Retinal pigment epithelial cell (primary cell): ENCODE measurements at regions not wholly inside any gene's neighbourhood (a gene's known extent, or its start where the extent isn't known, plus 50 kb on each side); places are given as distances from the start of the nearest gene placed in this dataset.

ENCODE experiments used
- DNase-seq: peaks from one replicate; pipeline ENCODE4 v3.0.0-alpha.2; 2010; ENCODE audit warnings: low read depth
- H3K4me3 ChIP-seq: 2 replicates; pipeline ENCODE4 v1.5.1; 2011; ENCODE audit warnings: mild to moderate bottlenecking, low read length, control low read depth, moderate library complexity
- TF ChIP-seq, protein P1 (sequence below): conservative IDR thresholded peaks from 2 replicates; pipeline ENCODE4 v1.5.1; 2011; ENCODE audit warnings: low read depth, low read length, control low read depth, inconsistent platforms

DNA sequence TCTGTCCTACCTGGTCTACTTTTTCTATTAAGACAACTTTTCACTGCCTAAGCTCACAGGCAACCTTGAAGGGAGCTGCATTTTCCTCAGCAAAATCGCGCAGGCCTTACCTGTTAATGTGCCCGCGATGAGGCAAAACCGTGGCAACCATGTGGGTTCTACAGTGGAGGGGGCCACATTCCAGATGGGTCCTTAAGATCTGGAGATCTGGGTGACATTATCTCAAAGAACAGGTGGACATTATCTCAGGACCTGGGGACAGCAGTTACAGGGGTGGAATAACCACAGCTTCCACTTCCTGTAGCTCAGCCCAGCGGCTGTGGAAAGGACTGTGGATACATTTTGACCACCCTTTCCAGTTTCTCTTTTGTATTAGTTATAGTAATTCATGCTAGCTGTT is 112.8 kb upstream of the PTCH1 start:
- no peak for DNase-seq
- no peak overlapping the region for H3K4me3 ChIP-seq
- TF ChIP-seq, protein P1, sequence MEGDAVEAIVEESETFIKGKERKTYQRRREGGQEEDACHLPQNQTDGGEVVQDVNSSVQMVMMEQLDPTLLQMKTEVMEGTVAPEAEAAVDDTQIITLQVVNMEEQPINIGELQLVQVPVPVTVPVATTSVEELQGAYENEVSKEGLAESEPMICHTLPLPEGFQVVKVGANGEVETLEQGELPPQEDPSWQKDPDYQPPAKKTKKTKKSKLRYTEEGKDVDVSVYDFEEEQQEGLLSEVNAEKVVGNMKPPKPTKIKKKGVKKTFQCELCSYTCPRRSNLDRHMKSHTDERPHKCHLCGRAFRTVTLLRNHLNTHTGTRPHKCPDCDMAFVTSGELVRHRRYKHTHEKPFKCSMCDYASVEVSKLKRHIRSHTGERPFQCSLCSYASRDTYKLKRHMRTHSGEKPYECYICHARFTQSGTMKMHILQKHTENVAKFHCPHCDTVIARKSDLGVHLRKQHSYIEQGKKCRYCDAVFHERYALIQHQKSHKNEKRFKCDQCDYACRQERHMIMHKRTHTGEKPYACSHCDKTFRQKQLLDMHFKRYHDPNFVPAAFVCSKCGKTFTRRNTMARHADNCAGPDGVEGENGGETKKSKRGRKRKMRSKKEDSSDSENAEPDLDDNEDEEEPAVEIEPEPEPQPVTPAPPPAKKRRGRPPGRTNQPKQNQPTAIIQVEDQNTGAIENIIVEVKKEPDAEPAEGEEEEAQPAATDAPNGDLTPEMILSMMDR: no peak

DNA sequence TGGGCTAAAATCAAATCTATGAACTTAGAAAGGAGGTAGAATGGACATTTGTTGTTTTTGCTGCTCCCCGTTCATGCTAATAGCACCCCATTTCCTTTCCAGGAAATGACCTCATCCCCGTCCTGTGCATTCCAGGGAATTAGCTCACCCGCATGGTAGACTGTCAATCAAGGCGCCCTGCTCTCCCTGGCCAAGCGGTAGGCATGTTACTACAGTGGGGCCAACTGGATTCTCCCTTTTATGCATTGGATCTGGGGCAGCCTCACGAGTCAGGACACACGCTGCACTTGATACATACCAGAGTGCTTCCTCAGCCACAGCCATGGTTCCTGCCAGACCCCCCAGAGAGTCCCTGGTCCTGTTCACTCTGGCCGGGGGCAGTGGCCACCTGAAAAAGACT is 111.0 kb upstream of the PTCH1 start:
- no peak overlapping the region for H3K4me3 ChIP-seq
- DNase-seq: no peak
- TF ChIP-seq, protein P1: no peak

DNA sequence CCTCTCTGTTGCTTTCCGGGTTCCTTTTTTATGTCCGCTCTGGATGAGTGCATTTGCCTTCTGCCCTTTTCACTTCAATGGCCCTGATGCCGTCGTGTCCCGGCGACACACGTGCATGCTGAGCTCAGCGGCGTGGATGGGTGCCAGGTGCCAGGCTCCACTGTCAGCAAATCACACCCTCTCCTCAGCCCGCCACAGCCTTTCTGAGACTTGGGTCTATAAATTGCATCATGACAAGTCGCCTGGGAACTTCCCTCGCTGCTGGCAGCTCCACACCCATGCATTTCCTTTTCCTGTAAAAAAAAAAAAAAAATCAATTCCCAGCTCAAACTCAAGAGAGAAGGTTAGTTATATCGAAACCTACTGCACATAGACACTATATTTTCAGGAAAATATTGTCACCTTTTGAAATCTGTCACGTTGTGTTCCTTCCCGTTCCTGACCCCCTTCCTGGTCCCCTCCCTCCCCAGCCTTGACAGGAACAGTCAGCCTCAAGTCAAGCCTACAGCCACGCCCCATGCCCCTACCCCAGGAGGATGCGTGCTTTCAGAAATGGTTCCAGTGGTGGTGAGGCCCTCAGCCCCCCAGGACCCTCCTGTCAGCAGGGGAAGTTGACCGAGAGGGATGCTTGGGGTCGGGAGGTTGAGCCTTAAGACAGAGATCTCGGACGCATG is 110.3 kb upstream of the PTCH1 start:
- no peak for DNase-seq
- TF ChIP-seq, protein P1: no peak
- H3K4me3 ChIP-seq: no peak overlapping the region

DNA sequence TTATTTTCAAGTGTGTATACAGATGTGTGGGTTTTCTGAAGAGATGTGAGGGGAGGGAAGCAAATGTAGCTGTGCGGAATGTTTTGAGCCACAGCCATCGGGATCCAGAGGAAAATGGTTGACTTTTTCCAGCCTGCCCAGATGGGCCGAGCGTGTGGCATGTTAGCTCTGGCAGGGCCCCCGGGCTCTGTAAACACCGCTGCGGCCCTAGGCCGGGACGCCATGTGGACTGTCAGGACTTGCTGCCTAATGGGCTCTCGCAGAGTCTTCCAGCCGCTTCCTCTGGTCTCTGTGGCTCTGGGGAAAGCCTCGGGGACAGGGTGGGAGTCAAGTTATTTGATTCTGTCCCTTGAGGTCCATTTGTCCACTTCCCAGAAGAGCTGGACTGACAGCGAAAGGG is 109.6 kb upstream of the PTCH1 start:
- DNase-seq: no peak
- no peak overlapping the region for H3K4me3 ChIP-seq
- TF ChIP-seq, protein P1: no peak

DNA sequence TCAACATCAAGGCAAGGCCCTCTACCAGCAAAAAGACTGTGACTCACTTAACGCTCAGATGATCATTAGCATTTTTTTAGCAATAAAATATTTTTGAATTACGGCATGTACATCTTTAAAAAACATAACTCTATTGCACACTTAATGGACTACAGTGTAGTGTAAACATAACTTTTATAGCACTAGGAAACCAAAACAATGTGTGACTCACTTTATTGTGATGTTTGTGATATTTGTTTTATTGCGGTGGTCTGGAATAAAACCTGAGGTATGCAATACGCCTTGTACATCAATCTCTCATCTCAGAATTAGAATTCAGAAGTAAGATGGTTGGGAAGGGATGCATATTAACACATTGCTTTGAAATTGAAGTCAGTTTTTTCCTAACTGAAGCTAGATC is 106.9 kb upstream of the PTCH1 start:
- no peak overlapping the region for H3K4me3 ChIP-seq
- no peak for DNase-seq
- TF ChIP-seq, protein P1: no peak

DNA sequence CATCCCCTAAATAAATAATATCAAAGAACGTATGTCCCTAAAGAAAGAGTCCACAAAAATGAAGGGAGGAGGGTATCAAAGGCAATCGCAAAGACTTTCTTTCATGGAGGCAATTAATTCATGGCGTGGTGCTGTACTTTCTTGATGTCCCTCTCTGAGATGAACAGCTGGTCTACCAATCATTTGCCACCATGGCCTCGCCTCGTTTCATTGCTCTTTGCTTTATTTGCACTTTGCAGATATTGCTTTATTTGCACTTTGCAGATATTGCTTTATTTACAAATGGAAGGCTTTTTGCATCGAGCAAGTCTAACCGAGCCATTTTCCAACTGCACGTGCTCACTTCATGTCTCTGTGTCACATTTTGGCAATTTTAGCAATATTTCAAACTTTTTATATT is 104.0 kb upstream of the PTCH1 start:
- TF ChIP-seq, protein P1: no peak
- no peak for DNase-seq
- no peak overlapping the region for H3K4me3 ChIP-seq

DNA sequence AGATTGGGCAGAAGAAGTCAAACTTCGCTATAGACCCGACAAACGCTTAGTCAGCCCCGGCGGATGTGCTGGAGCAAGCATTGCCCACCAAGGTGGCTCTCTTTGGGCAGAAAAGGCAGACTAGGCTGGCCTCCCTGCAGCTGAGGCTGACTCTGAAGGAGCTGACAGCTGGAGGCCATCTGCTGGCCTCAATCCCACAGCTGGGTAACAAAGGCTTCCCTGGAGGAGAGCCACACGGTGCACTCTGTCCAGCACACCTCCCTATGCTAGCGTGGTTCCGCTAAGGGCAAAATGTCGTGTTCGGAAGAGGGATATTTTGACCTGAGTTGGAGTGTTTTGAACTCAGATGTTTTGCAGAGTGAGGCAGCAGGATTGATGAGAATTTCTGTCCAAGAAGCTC is 103.5 kb upstream of the PTCH1 start:
- DNase-seq: no peak
- TF ChIP-seq, protein P1: no peak
- H3K4me3 ChIP-seq: no peak overlapping the region
